Mesothelial cell of epicardium (in vitro differentiated cells): ENCODE measurements at regions not wholly inside any gene's neighbourhood (a gene's known extent, or its start where the extent isn't known, plus 50 kb on each side); places are given as distances from the start of the nearest gene placed in this dataset.
"Not testable (repeated sequence)": the region's sequence is repeated elsewhere in the genome, so short reads cannot be mapped to it uniquely, and the experiment has no call there.

Source experiments
- DNase-seq, 2 experiments: peaks; one replicate each; pipeline ENCODE4 v3.0.0; 2021; ENCODE audit warnings: low spot score in 2 of 2; ENCODE audit not compliant: unreplicated experiment in 2 of 2
- H3K27ac Mint-ChIP-seq: 2 replicates; pipeline ENCODE4 v1.8.0; 2021; ENCODE audit warnings: mixed read lengths
- H3K27me3 Mint-ChIP-seq: 2 replicates; pipeline ENCODE4 v1.8.0; 2021; ENCODE audit warnings: low read depth, mixed read lengths
- H3K36me3 Mint-ChIP-seq: 2 replicates; pipeline ENCODE4 v1.8.0; 2021; ENCODE audit warnings: mixed read lengths
- H3K4me1 Mint-ChIP-seq: 2 replicates; pipeline ENCODE4 v1.8.0; 2021; ENCODE audit warnings: mixed read lengths
- H3K4me3 Mint-ChIP-seq: 2 replicates; pipeline ENCODE4 v1.8.0; 2021; ENCODE audit warnings: mild to moderate bottlenecking, moderate library complexity, mixed read lengths
- H3K9me3 Mint-ChIP-seq: 2 replicates; pipeline ENCODE4 v1.8.0; 2021; ENCODE audit warnings: mixed read lengths
- CTCF ChIP-seq: fragments of 200-600 bp; sonication (generic); IDR thresholded peaks from one replicate; pipeline ENCODE4 v1.5.0; 2021; ENCODE audit warnings: antibody characterized with exemption; ENCODE audit not compliant: unreplicated experiment

- no peak for DNase-seq
- no peak for TF ChIP-seq CTCF
- Mint-ChIP-seq H3K4me3 (no peak overlapping the region), H3K27me3 (no peaks in the 10 kb centered on the region), H3K9me3 (no peaks in the 10 kb centered on the region), H3K27ac (no peak overlapping the region), H3K36me3 (peaks cover 7% of the 10 kb centered on the region), H3K4me1 (no peaks in the 10 kb centered on the region)
Measured at GRCh38 chr7:66442385-66442784, 186.3 kb upstream of the KCTD7 start.

- TF ChIP-seq CTCF: no peak
- H3K27ac Mint-ChIP-seq: no peak overlapping the region
- H3K27me3 Mint-ChIP-seq: no peaks in the 10 kb centered on the region
Measured at GRCh38 chr7:66443946-66444345, 184.7 kb upstream of the KCTD7 start.

GRCh38 chr7:66447007-66447406, 181.7 kb upstream of the KCTD7 start:
- not testable (repeated sequence) for H3K9me3 Mint-ChIP-seq, H3K4me3 Mint-ChIP-seq, H3K27me3 Mint-ChIP-seq, H3K27ac Mint-ChIP-seq, DNase-seq, H3K4me1 Mint-ChIP-seq
- H3K36me3 Mint-ChIP-seq: peaks cover 15% of the 10 kb centered on the region

More at GRCh38 chr7:66443946-66444345, 184.7 kb upstream of the KCTD7 start:
- Mint-ChIP-seq H3K4me1 (no peaks in the 10 kb centered on the region), H3K36me3 (peaks cover 7% of the 10 kb centered on the region), H3K9me3 (no peaks in the 10 kb centered on the region), H3K4me3 (no peak overlapping the region)
- DNase-seq: no peak

- DNase-seq, H3K27me3 Mint-ChIP-seq: not testable (repeated sequence)
- H3K36me3 Mint-ChIP-seq: peaks cover 25% of the 10 kb centered on the region
Measured at GRCh38 chr7:66450814-66451213, 177.9 kb upstream of the KCTD7 start.

GRCh38 chr7:66451713-66452112, 177.0 kb upstream of the KCTD7 start:
- not testable (repeated sequence) for H3K4me3 Mint-ChIP-seq, H3K27ac Mint-ChIP-seq, H3K27me3 Mint-ChIP-seq, DNase-seq, H3K9me3 Mint-ChIP-seq, H3K4me1 Mint-ChIP-seq
- H3K36me3 Mint-ChIP-seq: peaks cover 25% of the 10 kb centered on the region

More at GRCh38 chr7:66450814-66451213, 177.9 kb upstream of the KCTD7 start:
- not testable (repeated sequence) for H3K4me3 Mint-ChIP-seq, H3K9me3 Mint-ChIP-seq, H3K4me1 Mint-ChIP-seq, H3K27ac Mint-ChIP-seq

GRCh38 chr7:66452165-66452564, 176.5 kb upstream of the KCTD7 start:
- Mint-ChIP-seq H3K4me1 (no peaks in the 10 kb centered on the region), H3K36me3 (peaks cover 21% of the 10 kb centered on the region), H3K27ac (no peak overlapping the region), H3K27me3 (no peaks in the 10 kb centered on the region), H3K9me3 (no peaks in the 10 kb centered on the region), H3K4me3 (no peak overlapping the region)
- DNase-seq: no peak
- no peak for TF ChIP-seq CTCF

GRCh38 chr7:66453340-66453739, 175.3 kb upstream of the KCTD7 start:
- Mint-ChIP-seq H3K36me3 (peaks cover 20% of the 10 kb centered on the region), H3K27me3 (no peaks in the 10 kb centered on the region), H3K27ac (no peak overlapping the region), H3K9me3 (no peaks in the 10 kb centered on the region), H3K4me3 (no peak overlapping the region), H3K4me1 (no peaks in the 10 kb centered on the region)
- no peak for DNase-seq
- no peak for TF ChIP-seq CTCF
